ENCODE measurements at regions not wholly inside any gene's neighbourhood (a gene's known extent, or its start where the extent isn't known, plus 50 kb on each side); places are given as distances from the start of the nearest gene placed in this dataset.

- DNase-seq = no peak
These were observed 178.3 kb downstream of the EMP1 start for GRCh38 chr12:13374793-13375192.

DNA sequence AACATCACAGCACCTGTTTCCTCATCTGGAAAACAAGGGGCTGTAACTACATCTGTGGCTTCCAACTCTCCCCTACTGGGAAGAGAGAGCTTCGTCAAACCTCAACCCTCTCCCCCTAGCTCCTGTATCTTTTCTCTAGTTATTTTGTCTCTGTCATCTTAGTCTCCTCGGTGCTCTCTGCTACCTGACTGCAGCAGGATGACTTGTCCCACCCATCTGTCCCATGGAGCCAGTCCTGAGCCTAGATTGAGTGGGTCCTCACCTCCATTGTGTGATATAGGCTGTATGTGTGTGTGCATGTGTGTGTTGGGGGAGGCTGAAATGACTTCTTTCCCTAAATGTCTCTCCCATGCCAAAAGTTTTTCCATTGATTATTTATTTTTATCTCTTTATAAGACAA lies 177.3 kb downstream of the EMP1 start:
- DNase-seq = no peak

GRCh38 chr12:13373131-13373530 lies 176.6 kb downstream of the EMP1 start:
- DNase-seq = no peak

DNA sequence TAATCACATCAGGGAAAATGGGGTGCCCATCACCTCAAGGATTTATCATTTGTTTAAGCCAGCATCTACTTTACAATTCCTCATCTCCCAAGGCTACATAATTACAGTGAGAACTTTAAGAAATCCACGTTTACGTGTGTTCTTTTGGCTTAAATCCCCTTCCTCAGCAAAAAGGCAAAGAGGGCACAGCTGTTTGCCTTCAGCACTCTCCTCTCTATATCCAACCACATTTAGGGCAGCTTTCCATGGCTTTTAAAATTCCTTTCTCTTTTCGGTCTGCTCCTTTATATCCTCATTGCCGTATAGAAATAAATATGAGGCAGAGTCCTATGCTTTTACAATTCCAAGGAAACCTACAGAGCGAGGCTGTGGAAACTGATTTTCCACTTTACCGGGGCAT lies 175.9 kb downstream of the EMP1 start:
- no peak for DNase-seq

DNA sequence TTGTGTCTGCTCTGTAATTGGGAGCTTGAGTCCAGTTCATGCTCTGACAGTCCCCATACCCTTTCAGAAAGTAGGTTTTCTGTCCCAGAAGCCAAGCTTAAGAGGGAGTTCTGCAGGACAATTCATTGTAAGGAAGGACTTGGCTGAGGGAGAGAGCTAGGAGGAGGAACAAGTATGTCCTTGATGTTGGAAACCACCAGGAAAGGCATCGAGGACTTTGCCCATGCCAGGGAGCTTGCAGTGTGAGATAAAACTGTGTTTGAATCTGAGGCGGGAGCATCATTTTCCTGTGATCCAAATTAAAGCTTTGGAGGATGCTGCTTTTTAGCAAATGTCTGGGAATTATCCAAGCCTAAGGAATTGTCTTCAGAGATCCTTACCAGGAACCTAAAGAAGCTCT lies 175.3 kb downstream of the EMP1 start:
- no peak for DNase-seq

GRCh38 chr12:13371367-13371766 lies 174.8 kb downstream of the EMP1 start:
- DNase-seq = no peak

DNA sequence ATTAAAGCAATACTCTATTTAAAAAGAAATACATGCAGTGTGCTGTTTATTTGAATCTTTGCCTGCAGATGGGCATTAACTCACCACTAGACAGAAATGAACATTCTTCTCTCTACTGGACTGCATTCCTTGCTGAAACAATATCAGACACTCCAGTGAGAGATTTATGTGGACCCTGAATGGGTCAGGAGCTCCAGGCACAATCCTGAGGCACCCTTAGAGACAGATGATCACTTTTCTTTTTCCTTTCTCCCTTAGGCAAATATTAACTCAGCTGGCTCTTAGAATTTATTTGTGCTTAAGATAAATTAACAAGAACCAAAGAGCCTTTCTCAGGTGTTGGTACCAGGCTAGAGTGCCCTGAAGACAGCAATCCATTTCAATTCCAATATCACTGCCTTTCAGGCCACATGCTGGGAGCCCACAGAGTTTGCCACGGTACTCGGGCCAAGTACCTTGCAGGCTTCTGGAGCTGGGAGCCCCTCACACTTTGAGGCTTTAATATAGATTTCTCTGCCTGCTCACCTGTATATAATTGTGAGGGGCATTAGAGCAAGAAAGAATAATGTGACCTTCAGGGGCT lies 173.0 kb downstream of the EMP1 start:
- DNase-seq = no peak

DNA sequence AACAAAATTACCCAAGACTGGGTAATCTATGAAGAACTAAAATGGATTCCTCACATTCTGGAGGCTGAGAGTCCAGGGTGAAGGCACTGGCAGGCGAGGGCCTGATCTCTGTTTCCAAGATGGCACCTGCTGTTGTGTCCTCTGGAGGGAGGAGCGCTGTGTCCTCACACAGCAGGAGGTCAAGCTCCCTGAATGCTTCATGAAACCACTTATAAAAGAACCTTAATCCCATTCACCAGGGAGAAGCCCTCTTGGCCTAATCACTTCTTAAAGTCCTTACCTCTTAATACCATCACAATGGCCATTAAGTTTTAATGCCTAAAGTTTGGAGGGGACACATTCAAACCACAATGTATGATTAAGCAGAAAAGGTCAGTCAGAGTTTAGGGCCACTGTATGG lies 172.4 kb downstream of the EMP1 start:
- DNase-seq = no peak

DNA sequence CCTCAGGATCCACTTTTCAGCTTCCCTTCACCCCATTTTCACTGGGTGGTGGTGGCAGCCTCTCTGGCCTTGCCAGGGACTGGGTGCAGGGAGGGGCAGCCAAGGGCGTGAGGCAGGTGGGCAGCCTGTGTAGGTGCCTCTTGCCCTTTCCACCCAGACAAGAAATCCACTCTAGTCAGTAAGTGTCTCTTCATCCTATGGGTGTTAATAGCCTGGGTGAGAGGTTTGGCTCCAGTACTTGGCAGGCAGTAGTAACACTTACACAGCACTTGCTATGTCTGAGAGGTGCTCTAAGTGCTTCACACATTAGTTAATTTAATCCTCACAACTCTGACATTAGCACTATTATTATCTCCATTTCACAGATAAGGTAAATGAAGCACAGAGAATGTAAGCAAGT lies 171.9 kb downstream of the EMP1 start:
- DNase-seq = no peak

GRCh38 chr12:13367973-13368372 lies 171.4 kb downstream of the EMP1 start:
- DNase-seq = no peak

GRCh38 chr12:13365748-13366366 lies 169.3 kb downstream of the EMP1 start:
- DNase-seq = no peak

DNA sequence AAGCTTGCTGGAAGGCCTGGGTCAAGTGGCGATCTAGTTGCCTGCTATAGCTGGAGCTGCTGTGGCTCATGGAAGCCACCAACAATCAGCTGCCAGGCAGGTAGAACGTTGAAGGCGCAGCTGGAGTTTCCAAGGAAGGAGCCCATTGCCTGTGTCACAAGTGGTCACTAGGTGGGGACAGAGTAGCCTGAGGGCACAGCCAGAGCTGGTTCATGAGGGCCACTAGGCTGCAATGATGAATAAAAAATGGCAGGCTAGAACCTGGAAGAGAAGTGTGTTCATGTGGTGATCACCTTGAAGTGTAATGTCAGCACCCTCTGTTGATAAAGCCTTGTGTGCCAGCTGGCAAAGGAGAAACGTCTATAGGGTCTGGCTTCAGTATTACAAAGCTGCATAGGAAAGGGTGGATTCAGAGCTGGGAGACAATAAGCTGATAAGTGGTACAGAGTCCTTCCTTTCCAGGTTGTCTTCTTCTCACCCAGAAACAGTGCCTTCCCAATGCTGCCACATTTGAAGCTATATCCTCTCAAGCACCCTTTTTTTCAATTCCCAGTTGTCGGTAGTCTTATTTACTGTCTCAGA lies 165.8 kb downstream of the EMP1 start:
- no peak for DNase-seq

- DNase-seq = no peak
These were observed 163.1 kb downstream of the EMP1 start for GRCh38 chr12:13359636-13360035.

DNA sequence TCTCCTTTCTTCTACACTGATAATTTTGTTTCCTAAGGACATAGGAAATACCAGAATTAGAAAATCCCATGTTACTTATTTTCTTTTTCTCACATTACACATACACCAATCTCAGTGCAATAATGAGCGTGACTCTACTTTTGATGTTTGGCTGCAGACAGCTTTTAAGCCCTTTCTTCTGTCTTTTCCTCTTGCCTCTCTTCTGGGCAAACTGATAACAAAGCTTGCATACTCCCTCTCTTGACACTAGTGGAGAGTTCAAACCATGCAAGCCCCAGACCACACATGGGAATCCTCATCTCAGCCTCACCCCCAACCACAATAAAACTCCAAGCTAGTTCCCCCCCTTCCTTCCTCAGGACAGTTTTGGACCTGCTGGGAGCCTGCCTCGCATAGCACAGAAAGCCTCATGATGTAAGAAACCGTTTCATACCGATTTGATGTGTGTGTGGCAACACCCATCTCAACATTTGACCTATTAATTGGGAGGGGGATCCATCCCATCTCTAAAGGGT lies 161.9 kb downstream of the EMP1 start:
- DNase-seq = no peak

DNA sequence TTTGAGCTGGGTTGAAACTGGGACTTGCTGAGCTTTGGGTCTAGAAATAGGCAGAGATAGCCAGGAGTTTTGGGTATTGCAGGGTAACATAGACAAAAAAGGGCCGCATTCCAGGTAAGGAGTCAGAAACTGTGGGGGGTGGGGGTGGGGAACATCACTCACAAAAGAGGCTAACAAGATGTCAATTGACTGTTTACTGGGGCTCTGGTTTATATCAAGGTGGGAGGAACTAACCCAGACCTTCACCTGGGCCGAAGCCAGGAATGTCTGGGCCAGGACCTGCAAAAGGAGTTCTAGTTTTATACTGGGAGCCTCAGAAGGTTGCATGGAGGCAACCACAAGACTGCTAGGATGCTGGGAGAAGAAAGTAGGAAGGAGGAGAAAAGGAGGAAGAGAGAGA lies 154.4 kb downstream of the EMP1 start:
- no peak for DNase-seq

- no peak for DNase-seq
These were observed 153.9 kb downstream of the EMP1 start for GRCh38 chr12:13350381-13350780.

DNA sequence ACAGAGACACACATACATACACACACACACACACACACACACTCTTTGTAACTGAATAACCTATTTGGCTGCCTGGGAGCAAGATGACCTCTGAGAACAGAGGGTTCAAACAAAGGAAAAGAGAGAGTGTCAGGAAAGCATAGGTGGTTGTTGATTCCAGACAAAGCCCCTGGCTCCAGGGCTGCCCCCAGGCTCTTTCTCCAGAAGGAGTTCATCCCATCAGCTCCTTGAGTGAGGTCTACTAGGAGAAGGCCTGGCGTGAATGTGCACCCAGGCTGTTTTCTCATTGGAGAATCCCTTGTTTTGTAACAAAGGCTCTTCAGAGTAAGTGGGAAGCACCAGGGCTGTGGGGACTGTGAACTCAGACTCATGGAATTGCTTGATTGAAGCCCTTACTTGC lies 151.9 kb downstream of the EMP1 start:
- no peak for DNase-seq

GRCh38 chr12:13347241-13348043 lies 150.9 kb downstream of the EMP1 start:
- DNase-seq = no peak

- DNase-seq = no peak
These were observed 149.2 kb downstream of the EMP1 start for GRCh38 chr12:13345722-13346121.

- no peak for DNase-seq
These were observed 146.8 kb downstream of the EMP1 start for GRCh38 chr12:13343375-13343774.

DNA sequence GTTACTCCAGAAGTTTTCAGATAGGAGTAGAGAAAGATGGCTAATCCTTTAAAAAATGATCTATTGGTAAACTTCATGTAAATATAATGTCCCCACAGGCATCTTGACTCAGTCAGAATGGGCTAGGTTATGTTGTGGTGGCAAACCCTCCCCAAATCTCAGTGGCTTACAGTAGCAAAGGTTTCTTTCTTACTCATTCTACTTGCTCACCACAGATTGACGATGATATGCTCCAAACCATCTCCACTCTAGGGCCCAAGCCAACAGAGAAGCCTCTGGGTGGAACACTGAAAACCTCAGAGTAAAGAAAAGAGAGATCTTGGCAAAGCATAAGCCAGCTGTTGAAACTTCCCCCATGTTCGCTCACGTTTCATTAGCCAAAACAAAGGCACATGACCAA lies 146.4 kb downstream of the EMP1 start:
- no peak for DNase-seq

GRCh38 chr12:13340149-13340548 lies 143.6 kb downstream of the EMP1 start:
- DNase-seq = no peak

- DNase-seq = no peak
These were observed 143.0 kb downstream of the EMP1 start for GRCh38 chr12:13339538-13339937.

DNA sequence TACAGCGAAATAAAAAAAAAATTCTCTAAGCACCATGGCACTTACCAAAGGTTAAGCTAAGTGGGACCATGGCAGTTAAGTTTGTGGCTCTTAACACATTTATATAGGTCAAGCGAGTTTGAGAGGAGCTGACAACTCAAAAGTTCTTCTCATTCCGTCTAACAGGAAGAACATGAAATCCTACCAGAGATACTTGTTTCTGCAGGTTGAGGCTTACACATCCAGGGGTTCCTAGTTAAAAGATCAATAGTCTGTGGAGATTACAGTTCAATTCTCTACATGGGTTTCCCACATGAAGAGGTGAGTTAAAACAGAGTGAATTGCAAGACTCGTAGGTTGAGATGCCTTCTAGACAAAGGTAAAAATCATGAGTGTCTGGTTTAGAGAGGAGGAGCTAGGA lies 142.6 kb downstream of the EMP1 start:
- DNase-seq = no peak
